ENCODE measurements at regions not wholly inside any gene's neighbourhood (a gene's known extent, or its start where the extent isn't known, plus 50 kb on each side); places are given as distances from the start of the nearest gene placed in this dataset.

DNA sequence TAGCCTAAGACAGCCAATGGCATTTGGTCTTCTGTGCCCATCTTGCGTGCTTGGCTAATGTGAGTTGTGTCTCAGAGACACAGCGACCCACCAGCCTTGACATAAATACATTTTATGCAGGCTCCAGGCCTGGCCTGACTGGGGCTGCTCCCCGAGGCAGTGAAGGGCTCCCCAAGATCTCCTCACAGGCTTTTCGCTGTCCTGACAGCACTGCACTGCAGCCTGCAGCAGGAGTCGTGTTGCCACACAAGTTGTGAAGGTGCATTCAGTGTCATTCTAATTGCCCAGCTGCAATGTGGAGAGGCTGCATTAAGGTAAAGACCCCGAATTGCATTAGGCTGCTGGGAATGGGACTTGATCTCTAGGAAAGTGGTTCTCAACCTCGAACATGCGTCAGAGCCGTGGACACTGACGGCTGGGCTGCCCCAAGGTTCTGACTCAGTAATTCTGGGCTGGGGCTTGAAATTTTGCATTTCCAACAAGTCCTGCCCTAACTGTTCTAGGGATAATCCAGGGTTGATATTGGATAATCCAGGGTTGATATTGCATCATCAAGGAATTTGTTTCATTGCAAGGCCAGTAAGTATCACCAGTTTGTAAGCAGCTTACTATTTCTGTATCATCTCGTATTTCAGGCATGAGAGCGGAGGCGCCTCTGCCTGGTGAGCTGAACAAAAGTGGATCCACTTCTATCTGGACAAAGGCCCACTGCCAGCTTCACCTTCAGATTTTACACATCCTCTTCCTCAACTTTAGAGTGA is 108.7 kb upstream of the INSIG1 start:
- POLR2A ChIA-PET (ENCODE audit: partially characterized antibody) = no interaction called here
- CTCF ChIA-PET (ENCODE audit: partially characterized antibody) = interaction anchor here (0.9 to 6.9 kb wide), 11 partner anchors 9 to 278 kb away, joined by 3 to 116 read pairs (median 6); no protein-coding TSS in a partner anchor
- peaks cover 0 to 33% (median 22%) of the 10 kb centered on the region in 8 donors for H3K9me3 Mint-ChIP-seq

DNA sequence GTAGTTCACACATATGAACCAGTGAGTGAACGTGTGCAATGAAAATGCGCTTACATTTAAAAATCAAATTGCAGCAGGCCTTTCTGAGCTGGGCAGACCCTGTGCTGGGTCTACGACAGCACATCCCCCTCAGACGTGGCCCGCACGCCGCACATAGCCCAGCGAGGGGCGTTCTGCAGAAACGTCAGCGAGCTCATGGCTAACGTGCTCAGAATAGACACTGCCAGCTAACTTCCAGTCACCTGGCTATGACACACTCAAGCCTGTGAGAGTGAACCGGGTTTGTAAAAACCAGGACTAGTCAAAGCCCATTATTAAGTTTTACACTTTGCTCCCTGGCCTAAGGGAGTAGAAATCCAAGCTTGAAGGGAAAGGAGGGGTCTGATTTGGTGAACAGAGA is 108.1 kb upstream of the INSIG1 start:
- POLR2A ChIA-PET (ENCODE audit: partially characterized antibody) = interaction anchor here (1.7 kb wide), 1 partner anchor 262 kb away, joined by 3 read pairs; no protein-coding TSS in a partner anchor
- Mint-ChIP-seq H3K4me1 (peaks cover 1 to 7% (median 4%) of the 10 kb centered on the region in 4 donors), H3K4me3 (no peak overlapping the region), H3K9me3 (peaks cover 0 to 32% (median 20%) of the 10 kb centered on the region in 8 donors), H3K27ac (no peak overlapping the region), H3K27me3 (peaks cover 3 to 18% of the 10 kb centered on the region in 2 donors), H3K36me3 (peaks cover 0 to 4% of the 10 kb centered on the region in 2 donors)
- H3K36me3 ChIP-seq (ENCODE audit: insufficient read depth, low read length) = no peaks in the 10 kb centered on the region
- CTCF ChIA-PET (ENCODE audit: partially characterized antibody) = interaction anchor here (0.9 to 6.9 kb wide), 12 partner anchors 10 to 278 kb away, joined by 3 to 116 read pairs (median 6); no protein-coding TSS in a partner anchor
- no peak overlapping the region for H3K27ac ChIP-seq (ENCODE audit: low read depth, low read length)
- peaks cover 0 to 12% of the 10 kb centered on the region in 2 donors for H3K9me3 ChIP-seq (ENCODE audit: control insufficient read depth in 1 of 2, low read length in 2 of 2)
- no peak overlapping the region for H3K4me3 ChIP-seq (ENCODE audit: low read length in 2 of 2)
- no peak for DNase-seq
- intact Hi-C loops (cut with micrococcal nuclease) = no loop called here
- H3K4me1 ChIP-seq (ENCODE audit: insufficient read depth, low read length) = no peaks in the 10 kb centered on the region
- no peaks in the 10 kb centered on the region for H3K27me3 ChIP-seq (ENCODE audit: insufficient read depth, low read length)

More for the DNA sequence above, 108.7 kb upstream of the INSIG1 start:
- H3K4me3 Mint-ChIP-seq = no peak overlapping the region
- H3K27me3 ChIP-seq (ENCODE audit: insufficient read depth, low read length) = no peaks in the 10 kb centered on the region
- no peak overlapping the region for H3K4me3 ChIP-seq (ENCODE audit: low read length in 2 of 2)
- peaks cover 2 to 4% of the 10 kb centered on the region in 2 donors for H3K36me3 Mint-ChIP-seq
- no peak for DNase-seq
- no peak overlapping the region for H3K27ac ChIP-seq (ENCODE audit: low read depth, low read length)
- H3K27me3 Mint-ChIP-seq = peaks cover 3 to 18% of the 10 kb centered on the region in 2 donors
- intact Hi-C loops (cut with micrococcal nuclease) = no loop called here
- no peaks in the 10 kb centered on the region for H3K4me1 ChIP-seq (ENCODE audit: insufficient read depth, low read length)
- H3K9me3 ChIP-seq (ENCODE audit: control insufficient read depth in 1 of 2, low read length in 2 of 2) = peaks cover 0 to 12% of the 10 kb centered on the region in 2 donors
- H3K36me3 ChIP-seq (ENCODE audit: insufficient read depth, low read length) = no peaks in the 10 kb centered on the region
- H3K27ac Mint-ChIP-seq = no peak overlapping the region
- H3K4me1 Mint-ChIP-seq = peaks cover 1 to 7% (median 4%) of the 10 kb centered on the region in 4 donors

DNA sequence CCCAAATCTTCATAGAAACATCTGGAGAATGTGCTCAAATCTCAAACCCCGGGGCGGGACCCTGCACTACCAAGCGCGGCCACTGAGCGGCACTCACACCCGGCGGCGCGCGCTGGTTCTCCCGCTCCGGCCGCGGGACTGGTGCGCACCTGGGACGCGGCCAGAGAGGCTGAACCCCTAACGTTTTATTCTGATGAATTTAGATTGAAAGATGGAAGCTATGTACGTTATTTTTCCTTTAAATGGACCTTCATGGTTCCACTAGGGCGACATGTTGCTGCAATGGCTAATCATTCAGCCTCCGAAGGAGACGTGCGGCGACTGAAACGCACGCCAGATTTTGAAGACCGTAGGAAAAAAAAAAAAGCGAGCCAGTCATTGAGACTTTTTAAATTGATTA is 107.0 kb upstream of the INSIG1 start:
- no peaks in the 10 kb centered on the region for H3K27me3 ChIP-seq (ENCODE audit: insufficient read depth, low read length)
- H3K9me3 ChIP-seq (ENCODE audit: control insufficient read depth in 1 of 2, low read length in 2 of 2) = peaks cover 0 to 5% of the 10 kb centered on the region in 2 donors
- no peaks in the 10 kb centered on the region for H3K4me1 ChIP-seq (ENCODE audit: insufficient read depth, low read length)
- Mint-ChIP-seq H3K4me1 (peaks cover 1 to 7% (median 4%) of the 10 kb centered on the region in 4 donors), H3K27me3 (peaks cover 3 to 18% of the 10 kb centered on the region in 2 donors), H3K27ac (no peak overlapping the region), H3K4me3 (peak overlapping the region in 1 of 8 donors; percentile 26), H3K9me3 (peaks cover 0 to 27% (median 10%) of the 10 kb centered on the region in 8 donors), H3K36me3 (peaks cover 0 to 3% of the 10 kb centered on the region in 2 donors)
- no peak overlapping the region for H3K27ac ChIP-seq (ENCODE audit: low read depth, low read length)
- H3K4me3 ChIP-seq (ENCODE audit: low read length in 2 of 2) = no peak overlapping the region
- ChIA-PET POLR2A (ENCODE audit: partially characterized antibody) (interaction anchor here (0.6 to 1.7 kb wide), 5 partner anchors 106 to 297 kb away, joined by 3 to 7 read pairs (median 3); no protein-coding TSS in a partner anchor), CTCF (ENCODE audit: partially characterized antibody) (interaction anchor here (0.6 to 6.9 kb wide), 12 partner anchors 10 to 263 kb away, joined by 3 to 116 read pairs (median 6); no protein-coding TSS in a partner anchor)
- no peaks in the 10 kb centered on the region for H3K36me3 ChIP-seq (ENCODE audit: insufficient read depth, low read length)
- peak in 4 of 5 donors; percentile 36 to 53 (median 40) for DNase-seq
- intact Hi-C loops (cut with micrococcal nuclease) = loop anchor here (1.0 kb wide), 4 partner anchors 107 to 277 kb away; partner anchors contain the start of gene INSIG1

DNA sequence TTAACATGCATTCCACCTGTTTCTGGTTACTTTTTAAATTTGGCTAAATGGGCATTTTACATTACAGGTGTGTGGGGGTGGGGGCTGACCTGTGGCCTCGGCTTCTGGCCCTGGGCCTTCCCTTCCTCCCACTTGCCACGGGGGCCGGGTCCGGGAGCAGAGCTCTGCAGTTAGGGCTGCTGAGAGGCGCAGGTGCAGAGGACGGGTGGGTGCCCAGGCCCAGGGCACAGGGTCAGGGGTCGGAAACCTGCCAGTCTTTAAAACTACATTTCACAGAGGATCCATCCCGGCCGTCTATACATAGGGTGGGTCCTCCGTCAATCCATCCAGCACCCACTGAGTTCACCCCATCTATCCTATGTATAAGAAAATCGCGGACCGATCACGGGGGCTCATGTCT is 106.5 kb upstream of the INSIG1 start:
- no peak overlapping the region for H3K4me3 ChIP-seq (ENCODE audit: low read length in 2 of 2)
- Mint-ChIP-seq H3K36me3 (peaks cover 0 to 2% of the 10 kb centered on the region in 2 donors), H3K27me3 (peaks cover 3 to 18% of the 10 kb centered on the region in 2 donors), H3K9me3 (peaks cover 0 to 26% (median 9%) of the 10 kb centered on the region in 8 donors), H3K4me1 (peaks cover 1 to 7% (median 4%) of the 10 kb centered on the region in 4 donors), H3K4me3 (no peak overlapping the region), H3K27ac (no peak overlapping the region)
- ChIA-PET POLR2A (ENCODE audit: partially characterized antibody) (interaction anchor here (0.6 to 1.7 kb wide), 5 partner anchors 106 to 297 kb away, joined by 3 to 7 read pairs (median 3); no protein-coding TSS in a partner anchor), CTCF (ENCODE audit: partially characterized antibody) (interaction anchor here (0.6 to 6.9 kb wide), 11 partner anchors 10 to 263 kb away, joined by 3 to 116 read pairs (median 6); no protein-coding TSS in a partner anchor)
- no peak for DNase-seq
- no peaks in the 10 kb centered on the region for H3K36me3 ChIP-seq (ENCODE audit: insufficient read depth, low read length)
- H3K4me1 ChIP-seq (ENCODE audit: insufficient read depth, low read length) = no peaks in the 10 kb centered on the region
- no peak overlapping the region for H3K27ac ChIP-seq (ENCODE audit: low read depth, low read length)
- H3K9me3 ChIP-seq (ENCODE audit: control insufficient read depth in 1 of 2, low read length in 2 of 2) = peaks cover 0 to 1% of the 10 kb centered on the region in 2 donors
- intact Hi-C loops (cut with micrococcal nuclease) = no loop called here
- no peaks in the 10 kb centered on the region for H3K27me3 ChIP-seq (ENCODE audit: insufficient read depth, low read length)

DNA sequence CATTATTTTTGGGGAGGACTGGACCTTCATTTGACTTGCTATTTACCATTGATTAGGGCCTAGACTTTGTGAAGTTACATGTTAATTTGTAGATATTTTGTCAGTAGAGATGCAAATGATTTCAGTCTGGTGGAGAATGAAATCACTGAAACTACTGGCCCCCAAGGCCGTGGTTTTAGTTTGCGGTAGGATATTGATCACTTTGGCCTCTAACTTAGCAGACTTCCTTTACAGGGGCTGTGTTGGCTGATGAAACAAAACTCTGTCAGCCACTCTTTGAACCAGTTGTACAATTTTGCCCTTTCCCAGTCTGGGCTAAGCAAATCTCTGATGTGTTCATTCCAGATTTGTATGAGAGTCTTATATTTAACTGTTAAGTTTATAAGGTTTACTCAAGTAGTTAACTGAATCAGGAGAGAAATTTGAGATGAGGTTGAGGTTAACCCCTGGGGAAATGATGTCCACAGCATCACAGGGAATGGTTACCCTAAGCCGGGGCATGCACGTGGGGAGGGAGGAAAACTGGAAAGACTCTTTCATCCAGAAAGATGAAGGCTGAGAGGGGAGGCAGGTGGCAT is 105.7 kb upstream of the INSIG1 start:
- intact Hi-C loops (cut with micrococcal nuclease) = no loop called here
- POLR2A ChIA-PET (ENCODE audit: partially characterized antibody) = no interaction called here
- peaks cover 0 to 5% of the 10 kb centered on the region in 2 donors for H3K9me3 ChIP-seq (ENCODE audit: control insufficient read depth in 1 of 2, low read length in 2 of 2)
- H3K4me3 Mint-ChIP-seq = no peak overlapping the region
- H3K27ac ChIP-seq (ENCODE audit: low read depth, low read length) = no peak overlapping the region
- H3K4me3 ChIP-seq (ENCODE audit: low read length in 2 of 2) = no peak overlapping the region
- no peaks in the 10 kb centered on the region for H3K27me3 ChIP-seq (ENCODE audit: insufficient read depth, low read length)
- peaks cover 1 to 7% (median 4%) of the 10 kb centered on the region in 4 donors for H3K4me1 Mint-ChIP-seq
- no peak overlapping the region for H3K27ac Mint-ChIP-seq
- DNase-seq = no peak
- H3K27me3 Mint-ChIP-seq = peaks cover 5 to 18% of the 10 kb centered on the region in 2 donors
- no peaks in the 10 kb centered on the region for H3K36me3 ChIP-seq (ENCODE audit: insufficient read depth, low read length)
- H3K4me1 ChIP-seq (ENCODE audit: insufficient read depth, low read length) = no peaks in the 10 kb centered on the region
- H3K36me3 Mint-ChIP-seq = peaks cover 0 to 3% of the 10 kb centered on the region in 2 donors
- CTCF ChIA-PET (ENCODE audit: partially characterized antibody) = interaction anchor here (1.7 to 6.9 kb wide), 3 partner anchors 104 to 152 kb away, joined by 4 to 116 read pairs (median 9); no protein-coding TSS in a partner anchor
- H3K9me3 Mint-ChIP-seq = peaks cover 0 to 29% (median 12%) of the 10 kb centered on the region in 8 donors

DNA sequence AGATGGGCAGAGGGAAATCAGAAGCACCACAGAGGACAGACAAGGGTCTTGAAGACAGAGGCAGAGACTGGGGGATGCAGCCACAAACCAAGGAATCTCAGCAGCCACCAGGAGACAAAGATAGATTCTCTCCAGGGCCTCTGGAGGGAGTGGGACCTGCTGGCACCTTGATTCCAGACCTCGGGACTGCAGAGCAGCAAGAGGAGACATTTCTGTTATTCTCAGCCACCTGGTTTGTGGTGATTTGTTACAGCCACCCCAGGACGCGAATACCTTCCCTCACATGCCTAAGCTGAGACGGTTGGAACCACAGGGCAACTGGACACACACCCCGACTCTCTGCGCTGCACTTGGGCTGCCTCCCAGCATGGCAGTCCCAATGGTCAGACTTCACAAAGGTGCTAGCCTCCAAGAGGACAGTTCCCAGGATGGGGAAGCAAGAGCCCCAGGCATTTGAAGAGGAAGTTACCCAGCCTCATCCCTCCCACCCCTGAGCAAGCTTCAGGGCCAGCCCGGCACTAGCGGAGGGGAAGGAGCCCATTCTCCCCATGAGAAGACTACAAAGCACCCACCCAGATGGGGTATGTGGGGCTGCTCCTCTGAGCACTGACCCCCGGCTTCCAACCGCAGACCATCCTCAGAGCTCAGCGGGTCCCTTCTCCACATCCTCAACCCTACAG is 104.6 kb upstream of the INSIG1 start:
- CTCF ChIA-PET (ENCODE audit: partially characterized antibody) = interaction anchor here (1.6 to 6.9 kb wide), 5 partner anchors 12 to 266 kb away, joined by 4 to 116 read pairs (median 6); no protein-coding TSS in a partner anchor
- Mint-ChIP-seq H3K4me1 (peaks cover 1 to 7% (median 4%) of the 10 kb centered on the region in 4 donors), H3K27ac (no peak overlapping the region)

More for the DNA sequence above, 104.6 kb upstream of the INSIG1 start:
- no peaks in the 10 kb centered on the region for H3K27me3 ChIP-seq (ENCODE audit: insufficient read depth, low read length)
- H3K4me1 ChIP-seq (ENCODE audit: insufficient read depth, low read length) = no peaks in the 10 kb centered on the region
- no peak overlapping the region for H3K4me3 ChIP-seq (ENCODE audit: low read length in 2 of 2)
- intact Hi-C loops (cut with micrococcal nuclease) = no loop called here
- peaks cover 5 to 18% of the 10 kb centered on the region in 2 donors for H3K27me3 Mint-ChIP-seq
- POLR2A ChIA-PET (ENCODE audit: partially characterized antibody) = no interaction called here
- peaks cover 4 to 33% (median 13%) of the 10 kb centered on the region in 8 donors for H3K9me3 Mint-ChIP-seq
- peak overlapping the region in 1 of 8 donors; percentile 2 for H3K4me3 Mint-ChIP-seq
- H3K27ac ChIP-seq (ENCODE audit: low read depth, low read length) = no peak overlapping the region
- no peaks in the 10 kb centered on the region for H3K36me3 ChIP-seq (ENCODE audit: insufficient read depth, low read length)
- DNase-seq = no peak
- peaks cover 0 to 9% of the 10 kb centered on the region in 2 donors for H3K9me3 ChIP-seq (ENCODE audit: control insufficient read depth in 1 of 2, low read length in 2 of 2)
- H3K36me3 Mint-ChIP-seq = peaks cover 0 to 3% of the 10 kb centered on the region in 2 donors

All from CD4-positive, alpha-beta memory T cell (primary cell).